Tibial nerve (tissue), 4 donors: ENCODE measurements at regions not wholly inside any gene's neighbourhood (a gene's known extent, or its start where the extent isn't known, plus 50 kb on each side); places are given as distances from the start of the nearest gene placed in this dataset.
A peak's percentile ranks its signal among the peaks of the same experiment; 100 is the strongest.

Experiments
- DNase-seq, 2 donors: peaks; one replicate each; pipeline ENCODE4 v3.0.0-alpha.2; 2019; ENCODE audit warnings: low spot score in 2 of 2
- H3K27ac ChIP-seq, 4 donors: fragments of 200-600 bp; sonication (generic) in 3 of 4; one replicate each; pipeline ENCODE4 v1.5.1; 2017 to 2019; ENCODE audit warnings: mild to moderate bottlenecking in 1 of 4
- H3K27me3 ChIP-seq, 2 donors: fragments of 200-600 bp; sonication (generic) in 1 of 2; one replicate each; pipeline versions ENCODE4 v1.5.1 to v1.6.0; 2017 to 2019
- H3K36me3 ChIP-seq, 3 donors: fragments of 200-600 bp; sonication (generic); one replicate each; pipeline ENCODE4 v1.5.1; 2018 to 2019
- H3K4me1 ChIP-seq, 4 donors: fragments of 200-600 bp; sonication (generic) in 3 of 4; one replicate each; pipeline ENCODE4 v1.5.1; 2017 to 2019
- H3K4me3 ChIP-seq, 4 donors: fragments of 200-600 bp; sonication (generic) in 3 of 4; one replicate each; pipeline ENCODE4 v1.5.1; 2017 to 2019; ENCODE audit warnings: mild to moderate bottlenecking in 1 of 4, moderate library complexity in 1 of 4
- H3K9me3 ChIP-seq, 4 donors: fragments of 200-600 bp; sonication (generic) in 3 of 4; one replicate each; pipeline ENCODE4 v1.5.1; 2017 to 2019
- CTCF ChIP-seq, 5 experiments: fragments of 200-600 bp in 3 of 5; fragments of 450-650 bp in 2 of 5; sonication (generic) in 3 of 5; IDR thresholded peaks; one replicate each; pipeline ENCODE4 v1.5.1; 2016 to 2019; ENCODE audit warnings: antibody characterized with exemption in 5 of 5, mild to moderate bottlenecking in 3 of 5, moderate library complexity in 2 of 5
- EP300 ChIP-seq, 2 donors: sonication (generic); formaldehyde crosslinking; IDR thresholded peaks; one replicate each; pipeline ENCODE4 v1.6.1; 2017; ENCODE audit warnings: antibody characterized with exemption in 2 of 2, mild to moderate bottlenecking in 1 of 2
- POLR2A ChIP-seq, 2 donors: fragments of 450-650 bp; IDR thresholded peaks; one replicate each; pipeline ENCODE4 v1.6.1; 2017; ENCODE audit warnings: antibody characterized with exemption in 2 of 2, mild to moderate bottlenecking in 2 of 2, moderate library complexity in 2 of 2
- WGBS, 2 donors: methylation state at CpG; one replicate each; pipeline ENCODE4 v1.1.5; 2018; 5-methylcytosine and 5-hydroxymethylcytosine counted together

GRCh38 chr3:182621435-182622240 lies 171.7 kb upstream of the ATP11B start:
- no peak for TF ChIP-seq POLR2A (IDR thresholded peaks at IDR 0.05)
- peak in 1 of 5 experiments; percentile 12 for TF ChIP-seq CTCF (IDR thresholded peaks at IDR 0.05)
- TF ChIP-seq EP300 (IDR thresholded peaks at IDR 0.05) = no peak
- no peaks in the 10 kb centered on the region for H3K27me3 ChIP-seq
- H3K36me3 ChIP-seq = no peaks in the 10 kb centered on the region
- peaks cover 0 to 6% (median 0%) of the 10 kb centered on the region in 4 donors for H3K9me3 ChIP-seq
- H3K27ac ChIP-seq = no peak overlapping the region
- no peaks in the 10 kb centered on the region for H3K4me1 ChIP-seq
- no peak overlapping the region for H3K4me3 ChIP-seq
- DNase-seq = no peak
- WGBS, 2 donors = 35 to 38% methylated on average over 4 of the region's 4 CpGs

- H3K27me3 ChIP-seq = no peaks in the 10 kb centered on the region
- H3K9me3 ChIP-seq = peaks cover 0 to 6% (median 0%) of the 10 kb centered on the region in 4 donors
- DNase-seq = no peak
- H3K27ac ChIP-seq = no peak overlapping the region
- H3K4me3 ChIP-seq = no peak overlapping the region
- TF ChIP-seq CTCF (IDR thresholded peaks at IDR 0.05) (no peak), EP300 (IDR thresholded peaks at IDR 0.05) (no peak), POLR2A (IDR thresholded peaks at IDR 0.05) (no peak)
- no peaks in the 10 kb centered on the region for H3K4me1 ChIP-seq
- H3K36me3 ChIP-seq = no peaks in the 10 kb centered on the region
These were observed 171.1 kb upstream of the ATP11B start for GRCh38 chr3:182622241-182622545.

GRCh38 chr3:182626484-182627467 lies 166.5 kb upstream of the ATP11B start:
- no peak for TF ChIP-seq EP300 (IDR thresholded peaks at IDR 0.05)
- TF ChIP-seq POLR2A (IDR thresholded peaks at IDR 0.05) = no peak
- TF ChIP-seq CTCF (IDR thresholded peaks at IDR 0.05) = no peak
- H3K27me3 ChIP-seq = no peaks in the 10 kb centered on the region
- H3K9me3 ChIP-seq = peaks cover 0 to 6% (median 0%) of the 10 kb centered on the region in 4 donors
- H3K4me3 ChIP-seq = no peak overlapping the region
- no peaks in the 10 kb centered on the region for H3K36me3 ChIP-seq
- WGBS, 2 donors = 77 to 79% methylated on average over 4 of the region's 4 CpGs
- DNase-seq = no peak
- H3K4me1 ChIP-seq = no peaks in the 10 kb centered on the region
- no peak overlapping the region for H3K27ac ChIP-seq

- Histone ChIP-seq H3K27ac (no peak overlapping the region), H3K4me1 (no peaks in the 10 kb centered on the region), H3K27me3 (no peaks in the 10 kb centered on the region), H3K36me3 (no peaks in the 10 kb centered on the region), H3K4me3 (no peak overlapping the region), H3K9me3 (peaks cover 0 to 6% (median 0%) of the 10 kb centered on the region in 4 donors)
- TF ChIP-seq POLR2A (IDR thresholded peaks at IDR 0.05) = no peak
- no peak for TF ChIP-seq CTCF (IDR thresholded peaks at IDR 0.05)
- TF ChIP-seq EP300 (IDR thresholded peaks at IDR 0.05) = no peak
- 83 to 95% methylated on average over 2 of the region's 2 CpGs for WGBS, 2 donors
- no peak for DNase-seq
These were observed 164.8 kb upstream of the ATP11B start for GRCh38 chr3:182628531-182628930.

GRCh38 chr3:182629521-182629920 lies 163.8 kb upstream of the ATP11B start:
- DNase-seq = no peak
- Histone ChIP-seq H3K4me1 (no peaks in the 10 kb centered on the region), H3K27ac (no peak overlapping the region), H3K27me3 (no peaks in the 10 kb centered on the region), H3K36me3 (no peaks in the 10 kb centered on the region), H3K9me3 (peaks cover 0 to 6% (median 0%) of the 10 kb centered on the region in 4 donors), H3K4me3 (no peak overlapping the region)
- TF ChIP-seq POLR2A (IDR thresholded peaks at IDR 0.05) (no peak), CTCF (IDR thresholded peaks at IDR 0.05) (no peak), EP300 (IDR thresholded peaks at IDR 0.05) (no peak)
- WGBS, 2 donors = 43 to 91% methylated on average over 1 of the region's 1 CpG
